Posterior vena cava (tissue), 2 donors: ENCODE measurements at regions not wholly inside any gene's neighbourhood (a gene's known extent, or its start where the extent isn't known, plus 50 kb on each side); places are given as distances from the start of the nearest gene placed in this dataset.
"Not testable (repeated sequence)": the region's sequence is repeated elsewhere in the genome, so short reads cannot be mapped to it uniquely, and the experiment has no call there.

Experiments used
- DNase-seq: peaks from one replicate; pipeline ENCODE4 v3.0.0-alpha.2; 2020; ENCODE audit warnings: low spot score
- intact Hi-C, 2 donors: fragments of 100-400 bp; cut with DNase I; formaldehyde crosslinking; loops; one replicate each; pipeline versions ENCODE4 v1.14.1 to v1.14.2; 2022 to 2023
- donor health status: DM: yes; HTN: yes; CAD: no.
- donor health status: DM: yes; HTN: yes; CAD: no.

DNA sequence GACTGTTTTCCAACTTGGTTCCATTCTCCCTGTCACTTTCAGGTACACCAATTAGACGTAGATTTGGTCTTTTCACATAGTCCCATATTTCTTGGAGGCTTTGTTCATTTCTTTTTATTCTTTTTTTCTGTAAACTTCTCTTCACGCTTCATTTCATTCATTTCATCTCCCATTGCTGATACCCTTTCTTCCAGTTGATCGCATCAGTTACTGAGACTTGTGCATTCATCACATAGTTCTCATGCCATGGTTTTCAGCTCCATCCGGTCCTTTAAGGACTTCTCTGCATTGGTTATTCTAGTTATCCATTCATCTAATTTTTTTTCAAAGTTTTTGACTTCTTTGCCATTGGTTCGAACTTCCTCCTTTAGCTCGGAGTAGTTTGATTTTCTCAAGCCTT is 66.9 kb upstream of the ADAMTS3 start:
- intact Hi-C loops, DNase-seq: not testable (repeated sequence)

DNA sequence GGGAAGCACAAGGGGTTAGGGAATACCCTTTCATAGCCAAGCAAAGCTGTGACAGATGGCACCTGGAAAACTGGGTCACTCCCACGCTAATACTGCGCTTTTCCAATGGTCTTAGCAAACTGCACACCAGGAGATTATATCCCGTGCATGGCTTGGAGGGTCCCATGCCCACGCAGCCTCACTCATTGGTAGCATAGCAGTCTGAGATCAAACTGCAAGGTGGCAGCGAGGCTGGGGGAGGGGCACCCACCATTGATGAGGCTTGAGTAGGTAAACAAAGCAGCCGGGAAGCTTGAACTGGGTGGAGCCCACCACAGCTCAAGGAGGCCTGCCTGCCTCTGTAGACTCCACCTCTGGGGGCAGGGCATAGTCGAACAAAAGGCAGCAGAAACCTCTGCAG is 63.2 kb upstream of the ADAMTS3 start:
- peak; percentile 55 for DNase-seq
- intact Hi-C loops = not testable (repeated sequence)

DNA sequence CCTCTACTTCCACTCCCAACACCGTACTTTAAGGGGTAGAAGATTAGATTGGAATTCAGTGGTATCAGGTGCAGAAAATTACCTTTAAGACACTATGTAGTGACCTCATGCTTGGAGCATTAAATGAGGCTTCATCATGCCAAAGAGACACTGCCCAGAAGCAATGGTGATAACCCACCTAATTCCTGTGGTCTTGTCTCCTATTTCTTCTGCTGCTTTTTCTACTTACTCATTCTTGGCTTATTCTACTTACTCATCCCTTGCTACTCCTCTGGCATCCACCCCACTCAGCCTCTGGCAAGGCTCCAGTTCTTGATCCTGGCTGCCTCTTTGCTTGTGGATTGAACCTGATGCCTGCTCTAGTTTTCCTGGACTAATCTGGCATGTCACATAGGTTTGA is 62.3 kb upstream of the ADAMTS3 start:
- intact Hi-C loops = no loop called here
- peak; percentile 81 for DNase-seq

GRCh38 chr4:72629540-72629939 is 60.5 kb upstream of the ADAMTS3 start:
- no peak for DNase-seq
- intact Hi-C loops = no loop called here

- intact Hi-C loops = no loop called here
These were observed 58.7 kb upstream of the ADAMTS3 start for GRCh38 chr4:72627723-72628122.

More at GRCh38 chr4:72627723-72628122, 58.7 kb upstream of the ADAMTS3 start:
- no peak for DNase-seq
